HL-60 (cell line): ENCODE measurements at regions not wholly inside any gene's neighbourhood (a gene's known extent, or its start where the extent isn't known, plus 50 kb on each side); places are given as distances from the start of the nearest gene placed in this dataset.

ENCODE experiments used
- CTCF ChIP-seq: IDR thresholded peaks from one replicate; pipeline ENCODE4 v1.5.1; 2011; ENCODE audit warnings: low read length, control low read depth, inconsistent platforms; ENCODE audit not compliant: insufficient read depth
- GABPA ChIP-seq: IDR thresholded peaks from 2 replicates; pipeline ENCODE4 v1.6.1; 2012; ENCODE audit warnings: low read depth
- REST ChIP-seq: IDR thresholded peaks from 2 replicates; pipeline ENCODE4 v1.6.1; 2012; ENCODE audit warnings: low read depth; ENCODE audit not compliant: insufficient replicate concordance

GRCh38 chr10:20712774-20713173 lies 184.3 kb downstream of the NEBL start:
- TF ChIP-seq CTCF (no peak), REST (no peak), GABPA (no peak)
